NCI-H1417 (cell line): ENCODE measurements at regions not wholly inside any gene's neighbourhood (a gene's known extent, or its start where the extent isn't known, plus 50 kb on each side); places are given as distances from the start of the nearest gene placed in this dataset.
A peak's percentile ranks its signal among the peaks of the same experiment; 100 is the strongest.

Experiments used
- DNase-seq, 3 experiments: peaks; one replicate each; lab custom pipeline; 2025; lab: John Stamatoyannopoulos, UW

DNA sequence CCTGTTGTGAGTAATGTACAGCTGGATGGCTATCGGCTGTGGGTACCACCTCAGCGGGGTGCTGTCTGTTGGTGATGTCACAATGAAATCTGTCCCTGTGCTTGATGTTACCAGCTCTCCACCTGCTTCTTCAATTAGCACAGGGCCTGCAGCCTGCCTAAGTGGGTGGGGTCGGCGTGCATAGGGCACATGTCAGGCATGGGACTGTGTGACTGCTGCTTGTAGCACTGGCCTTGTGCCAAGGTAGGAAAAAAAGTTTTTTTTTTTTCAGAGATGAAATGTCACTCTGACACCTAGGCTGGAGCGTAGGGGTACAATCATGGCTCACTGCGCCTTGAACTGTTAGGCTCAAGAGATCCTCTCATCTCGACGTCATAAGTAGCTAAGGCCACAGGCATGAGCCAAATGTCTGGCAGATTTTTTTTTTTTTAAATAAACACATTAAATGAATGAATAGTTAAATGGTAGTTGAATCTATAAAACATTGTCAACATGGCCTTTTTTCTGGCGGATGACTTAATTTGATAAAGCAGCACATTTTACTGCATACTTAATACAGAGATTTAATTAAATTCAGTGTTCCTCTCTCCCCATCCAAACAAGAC, 222.5 kb downstream of the NXNL2 start:
- peak in 1 of 3 experiments; percentile 14 for DNase-seq

DNA sequence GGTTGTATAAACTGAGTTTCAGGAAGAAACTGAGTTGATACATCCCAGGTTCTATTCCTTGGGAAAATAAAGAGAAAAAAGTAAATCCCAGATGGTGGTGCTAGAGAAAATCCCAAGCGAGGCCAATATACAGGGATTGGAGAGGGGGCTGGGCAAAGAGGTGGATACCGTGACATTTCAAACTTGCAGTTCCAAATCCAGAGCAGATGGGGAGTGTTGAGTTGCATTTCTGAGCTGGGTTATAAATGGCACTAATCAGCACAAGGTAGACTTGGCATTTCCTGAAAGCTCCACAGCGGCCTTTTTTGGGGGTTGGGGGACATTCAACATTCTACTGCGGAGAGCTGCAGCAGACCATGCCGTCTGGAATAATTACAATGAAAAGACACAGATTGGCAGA, 224.4 kb downstream of the NXNL2 start:
- DNase-seq = no peak

DNA sequence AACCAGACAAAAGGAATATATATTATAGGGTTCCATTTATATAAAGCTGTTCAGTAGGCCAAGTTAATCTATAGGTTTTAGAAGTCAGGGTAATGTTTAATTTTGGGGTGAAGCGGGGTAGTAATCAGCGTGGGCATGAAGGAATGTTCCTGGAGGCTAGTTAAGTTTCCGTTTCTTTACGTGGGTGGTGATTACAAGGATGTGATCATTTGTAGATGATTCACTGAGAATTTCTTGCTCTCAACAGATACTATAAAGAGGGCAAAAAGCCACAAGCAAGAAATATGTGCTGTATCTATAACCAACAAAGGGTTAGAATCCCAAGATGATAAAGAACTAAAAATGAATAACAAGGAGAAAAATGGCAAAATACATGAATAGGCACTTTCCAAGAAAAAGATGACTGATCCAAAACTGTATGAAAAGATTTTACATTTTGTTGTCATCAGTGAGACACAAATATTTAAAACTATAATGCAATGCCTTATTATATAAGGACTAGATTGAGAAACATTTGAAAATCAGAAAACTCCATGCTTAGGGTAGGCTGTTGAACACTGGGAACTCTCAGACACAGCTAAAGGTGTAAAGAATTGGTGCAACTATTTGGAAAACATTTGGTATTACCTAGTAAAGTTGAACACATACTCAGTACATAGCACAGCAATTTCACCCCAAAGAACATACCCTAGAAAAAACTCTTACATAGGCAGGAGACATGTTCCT, 224.3 kb upstream of the S1PR3 start:
- no peak for DNase-seq

DNA sequence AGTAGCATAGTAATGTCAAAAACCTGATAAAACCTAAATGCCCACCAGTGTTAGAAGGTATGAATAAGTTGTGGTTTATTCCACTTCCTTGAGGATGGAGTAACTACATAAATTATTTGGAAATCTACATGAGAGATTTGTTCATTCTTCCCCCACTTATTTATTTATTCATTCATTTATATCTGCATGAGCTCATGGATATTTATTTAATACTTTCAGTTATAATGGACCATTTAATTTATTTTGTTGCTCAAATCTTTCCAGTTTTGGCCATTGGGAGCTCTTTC, 223.8 kb upstream of the S1PR3 start:
- DNase-seq = no peak

DNA sequence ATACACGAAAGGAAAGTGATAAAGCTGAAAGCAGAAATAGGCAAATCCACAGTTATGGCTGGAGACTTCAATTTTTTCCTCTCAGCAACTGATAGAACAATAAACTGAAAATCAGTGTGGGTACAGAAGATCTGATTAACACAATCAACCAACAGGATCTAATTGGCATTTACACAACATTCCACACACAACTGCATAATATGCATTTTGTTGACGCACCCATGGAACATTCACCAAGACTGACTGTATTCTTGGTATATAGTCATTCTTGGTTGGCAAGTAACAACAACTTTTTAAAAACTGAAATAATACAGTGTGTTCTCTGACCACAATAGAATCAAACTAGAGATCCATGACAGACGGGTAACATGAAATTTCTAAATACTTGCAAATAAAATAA, 218.7 kb upstream of the S1PR3 start:
- no peak for DNase-seq

DNA sequence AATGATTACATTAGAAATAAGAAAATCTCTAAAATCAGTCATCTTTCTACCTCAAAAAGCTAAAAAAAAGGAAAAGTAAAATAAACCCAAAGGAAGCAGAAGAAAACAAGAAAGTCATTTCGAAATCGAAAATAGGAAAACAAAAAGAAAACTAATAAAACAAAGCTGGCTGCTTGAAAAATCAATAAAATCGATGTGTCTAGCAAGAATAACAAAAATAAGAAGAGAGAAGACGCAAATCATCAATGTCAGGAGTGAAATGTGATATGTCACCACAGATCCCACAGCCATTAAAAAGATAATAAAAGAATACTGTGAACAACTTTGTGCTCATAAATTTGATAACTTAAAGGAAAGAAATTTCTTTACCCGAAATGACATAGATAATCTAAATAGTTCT, 218.1 kb upstream of the S1PR3 start:
- DNase-seq = no peak

DNA sequence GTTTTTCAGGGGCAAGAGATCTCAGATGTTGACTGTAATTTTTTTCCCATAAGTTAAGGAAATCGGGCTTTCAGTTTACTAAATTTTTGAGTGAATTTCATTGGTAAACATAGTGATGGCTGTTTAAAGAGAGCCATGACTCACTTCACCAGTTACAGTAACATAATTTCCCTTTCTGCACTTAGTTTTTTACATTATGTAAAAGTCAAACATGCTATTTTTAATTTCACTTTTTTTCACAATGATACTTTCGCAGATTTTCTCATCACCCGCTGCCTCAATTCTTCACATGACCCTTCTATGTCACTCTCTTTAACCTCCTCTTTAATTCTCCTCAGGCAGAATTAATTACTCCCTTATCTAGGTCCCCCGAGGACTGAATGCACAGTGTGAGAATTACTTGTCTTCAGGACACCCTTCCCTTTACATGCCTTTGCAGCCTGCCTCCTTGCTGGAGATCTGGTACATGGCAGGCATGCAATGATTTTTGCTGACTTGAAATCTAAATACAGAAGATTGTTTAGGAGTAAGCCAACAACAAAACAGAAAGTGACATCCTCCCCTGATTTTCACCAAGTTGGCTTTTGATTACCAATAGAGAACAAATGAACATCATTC, 217.5 kb upstream of the S1PR3 start:
- DNase-seq = no peak

DNA sequence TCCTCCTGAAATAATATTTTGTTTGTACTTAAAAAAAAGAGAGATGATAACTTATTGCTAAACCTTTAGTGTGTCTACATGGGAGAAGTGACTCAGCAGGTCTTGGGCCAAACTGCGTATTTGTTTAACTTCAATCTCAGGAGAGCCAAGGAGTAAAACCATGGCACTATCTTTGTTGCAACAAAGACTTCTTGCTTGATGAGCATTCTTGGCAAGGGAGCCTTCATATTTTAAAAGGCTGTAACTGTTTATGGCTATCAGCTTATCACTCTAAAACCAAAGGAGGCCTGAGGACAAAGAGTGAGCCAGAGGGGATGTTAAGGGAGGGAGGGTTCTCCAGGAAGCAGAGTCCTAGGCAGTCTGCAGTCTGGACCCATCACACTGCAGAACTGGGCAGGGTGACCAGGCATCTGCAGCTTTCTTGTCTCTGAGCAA, 216.2 kb upstream of the S1PR3 start:
- DNase-seq = no peak

DNA sequence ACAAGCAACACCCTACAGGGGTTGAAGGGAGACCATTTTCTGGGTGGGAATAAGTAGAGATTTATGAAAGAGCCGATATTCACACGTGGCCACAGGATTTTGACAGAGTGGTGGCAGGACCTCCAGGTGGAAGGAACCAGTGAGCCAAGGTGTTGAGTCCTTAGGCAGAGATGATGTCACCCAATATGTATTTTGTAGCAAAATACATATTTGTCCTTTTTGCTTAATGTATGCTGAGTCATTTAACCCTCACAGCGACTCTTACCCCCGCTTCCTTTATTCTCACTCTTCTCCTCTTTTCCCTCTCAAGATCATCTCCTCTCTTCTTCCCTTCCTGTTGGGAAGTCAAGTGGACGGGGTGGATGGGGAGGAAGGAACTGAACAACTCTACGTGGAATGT, 215.7 kb upstream of the S1PR3 start:
- no peak for DNase-seq

DNA sequence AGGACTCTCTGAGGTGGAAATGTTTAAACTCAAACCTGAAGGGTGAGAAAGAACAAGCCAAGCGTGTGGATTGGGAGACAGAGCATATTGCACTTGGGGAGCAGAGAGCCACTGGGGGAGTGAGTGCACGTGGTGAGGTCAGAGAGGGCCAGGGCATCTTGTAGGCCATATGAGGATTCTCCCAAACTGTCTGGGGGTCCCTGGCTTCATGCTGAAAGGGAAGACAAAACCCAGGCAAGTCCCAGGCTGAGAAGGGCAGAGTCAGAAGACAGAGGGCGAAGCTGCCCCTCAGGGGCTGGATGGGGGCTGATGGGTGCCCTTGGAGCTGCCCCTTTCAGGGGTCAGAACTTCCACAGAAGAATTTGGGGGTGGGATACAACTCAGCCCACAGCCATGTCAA, 215.3 kb upstream of the S1PR3 start:
- DNase-seq = no peak

DNA sequence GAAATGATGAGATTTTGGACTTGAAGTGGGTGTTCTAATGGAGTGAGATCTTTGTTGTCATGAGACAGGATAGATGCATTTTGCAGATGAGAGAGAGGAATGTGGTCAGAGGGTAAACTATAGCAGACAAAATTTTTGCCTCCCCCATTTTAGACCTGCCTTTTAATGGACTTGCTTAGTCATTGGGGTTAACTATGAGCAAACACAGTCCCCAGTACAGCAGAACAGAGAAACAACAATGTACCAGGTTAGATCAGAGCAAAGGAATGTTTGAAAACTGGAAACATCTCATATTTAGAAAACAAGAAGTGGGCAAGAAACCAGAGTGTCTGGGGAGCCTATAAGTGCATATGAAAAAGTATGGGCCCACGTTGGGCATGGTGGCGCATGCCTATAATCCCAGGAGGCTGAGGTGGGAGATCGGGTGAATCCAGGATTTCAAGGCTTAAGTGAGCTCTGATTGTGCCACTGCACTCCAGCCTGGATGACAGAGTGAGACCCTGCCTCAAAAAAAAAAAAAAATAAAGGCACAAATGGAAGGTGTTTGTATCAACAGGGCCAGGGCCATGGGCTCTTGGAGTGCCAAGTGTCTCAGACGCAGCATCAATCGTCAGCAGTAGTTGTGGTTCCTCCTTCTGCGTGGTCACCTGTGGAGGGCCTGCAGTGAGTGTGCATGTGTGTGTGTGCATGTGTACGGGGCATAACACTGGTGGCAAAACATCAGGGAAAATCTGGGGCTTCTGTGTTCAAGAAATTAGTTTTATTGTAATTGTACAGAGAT, 214.4 kb upstream of the S1PR3 start:
- DNase-seq = no peak

DNA sequence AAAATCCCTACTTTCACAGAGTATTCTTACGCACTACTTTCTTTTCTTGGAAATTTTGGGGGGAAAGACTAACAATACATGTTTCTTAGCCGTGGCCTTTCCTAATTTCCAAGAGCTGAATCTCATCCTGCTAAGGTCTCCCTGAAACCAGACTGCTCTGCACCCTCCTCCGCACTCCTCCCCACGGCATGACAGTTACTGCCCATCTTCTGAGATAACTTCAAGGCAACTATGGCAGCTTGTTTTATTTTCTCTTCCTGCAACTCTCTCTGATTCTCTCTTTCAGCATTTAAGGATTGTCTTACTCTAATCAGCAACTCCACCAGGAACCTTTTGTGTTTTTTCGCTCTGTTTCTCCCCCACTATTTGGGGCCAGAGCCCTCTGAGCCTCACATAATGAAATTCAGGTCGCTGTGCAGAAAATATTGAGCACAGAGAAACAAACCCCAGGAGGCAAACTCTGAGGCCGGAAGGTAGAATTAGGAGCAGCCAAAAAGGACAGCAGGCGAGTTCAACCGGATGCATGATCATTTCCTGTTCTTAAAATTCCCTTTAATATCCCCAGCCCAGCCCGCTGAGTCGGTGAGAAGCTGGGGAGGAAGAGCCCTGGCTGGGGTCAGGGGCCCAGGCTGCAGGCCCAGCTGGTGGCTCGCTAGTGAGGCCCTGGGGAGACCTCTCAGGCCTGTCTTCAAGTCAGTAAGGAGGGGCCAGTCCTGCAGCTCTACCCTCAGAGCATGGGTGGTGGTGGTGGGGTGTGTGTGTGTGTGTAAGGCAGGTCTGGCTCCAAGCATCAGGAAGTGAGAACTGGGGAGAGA, 213.6 kb upstream of the S1PR3 start:
- DNase-seq = no peak

DNA sequence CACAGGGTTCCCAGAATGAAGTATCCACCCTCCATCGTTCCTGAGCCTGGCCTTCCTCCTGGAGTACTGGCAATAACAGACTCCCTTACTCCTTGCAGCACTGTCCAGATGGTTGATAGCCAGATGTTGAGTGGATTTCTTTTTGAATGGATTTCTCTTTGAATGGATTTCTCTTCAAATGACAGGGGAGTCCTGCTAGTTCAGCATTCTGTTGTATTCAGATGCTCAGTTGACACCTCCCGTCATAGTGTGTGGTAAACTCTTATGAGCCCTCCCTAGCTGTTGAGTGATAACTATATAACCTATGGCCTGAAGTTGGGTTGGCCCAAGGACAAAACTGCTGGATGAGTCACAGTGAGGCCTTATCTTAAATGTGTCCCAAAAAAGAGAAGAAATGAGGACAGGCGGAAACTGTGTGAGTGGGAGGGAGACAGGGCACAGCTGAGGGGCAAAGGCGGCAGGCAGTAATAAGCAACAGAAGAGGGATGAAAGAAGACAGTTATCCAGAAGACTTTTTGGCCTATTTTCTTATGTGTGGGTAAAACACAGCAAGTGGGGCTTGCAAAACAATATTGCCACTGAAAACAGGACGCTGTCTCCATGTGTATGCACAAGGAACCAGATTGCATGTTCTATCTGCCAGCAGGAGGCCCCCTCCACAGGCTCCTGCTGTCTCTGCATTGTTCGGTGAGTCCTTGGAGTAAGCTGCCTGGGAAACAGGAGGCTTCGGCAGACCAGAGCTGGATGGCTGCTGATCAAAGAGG, 209.5 kb upstream of the S1PR3 start:
- DNase-seq = peak in 1 of 3 experiments; percentile 4

DNA sequence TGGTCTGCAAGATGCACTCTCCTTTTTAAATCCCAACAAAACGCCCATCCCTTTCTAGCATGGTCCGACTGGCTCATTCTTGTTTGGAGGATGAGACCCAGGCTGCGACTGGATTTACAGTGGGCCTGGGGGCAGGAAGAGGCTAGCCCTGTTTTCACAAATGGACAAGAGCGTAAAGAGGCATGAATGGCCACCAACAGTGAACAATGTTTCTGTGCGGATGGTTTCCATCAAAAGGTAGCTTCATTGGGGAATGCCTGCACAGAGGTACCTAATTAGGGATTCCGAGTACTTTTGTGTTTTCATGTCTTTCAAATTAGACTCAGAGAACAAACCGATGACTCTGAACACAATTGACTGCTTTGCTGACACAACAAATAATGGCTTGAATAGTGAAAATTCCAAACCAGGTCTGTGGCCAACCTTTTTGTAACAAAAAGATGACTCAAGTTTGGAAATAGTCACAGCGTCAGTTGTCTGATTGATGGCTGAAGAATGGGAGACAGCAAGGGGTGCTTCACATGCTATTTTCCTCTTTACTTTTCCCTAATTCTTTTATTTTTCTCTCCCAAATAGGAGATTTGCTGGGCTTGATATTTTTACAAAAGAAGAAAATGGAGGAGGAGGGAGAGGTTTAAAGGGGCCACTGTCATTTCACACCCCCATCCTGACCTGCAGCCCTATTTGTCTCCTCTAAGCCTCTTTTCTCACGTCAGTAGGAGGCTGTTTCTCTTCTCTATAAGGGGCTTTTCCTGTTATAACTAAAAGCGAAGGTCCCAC, 208.1 kb upstream of the S1PR3 start:
- no peak for DNase-seq

DNA sequence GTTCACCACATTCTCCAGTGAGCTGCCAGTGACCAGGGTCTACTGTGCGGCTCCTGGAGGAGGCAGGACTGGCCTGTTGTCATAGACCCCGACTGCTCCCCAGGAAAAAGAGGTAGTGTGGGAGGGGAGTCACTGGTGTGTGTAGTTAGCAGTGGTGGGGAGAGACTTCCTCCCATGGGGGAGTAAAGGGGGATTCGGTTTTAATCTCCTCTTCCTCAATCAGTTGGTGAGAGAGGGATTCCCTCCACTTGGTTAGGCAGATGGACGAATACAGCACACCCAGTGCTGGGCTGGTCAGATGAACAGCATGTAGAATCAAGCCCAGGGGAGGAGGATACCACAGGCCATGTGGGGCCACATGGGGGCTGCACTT, 207.6 kb upstream of the S1PR3 start:
- DNase-seq = no peak

DNA sequence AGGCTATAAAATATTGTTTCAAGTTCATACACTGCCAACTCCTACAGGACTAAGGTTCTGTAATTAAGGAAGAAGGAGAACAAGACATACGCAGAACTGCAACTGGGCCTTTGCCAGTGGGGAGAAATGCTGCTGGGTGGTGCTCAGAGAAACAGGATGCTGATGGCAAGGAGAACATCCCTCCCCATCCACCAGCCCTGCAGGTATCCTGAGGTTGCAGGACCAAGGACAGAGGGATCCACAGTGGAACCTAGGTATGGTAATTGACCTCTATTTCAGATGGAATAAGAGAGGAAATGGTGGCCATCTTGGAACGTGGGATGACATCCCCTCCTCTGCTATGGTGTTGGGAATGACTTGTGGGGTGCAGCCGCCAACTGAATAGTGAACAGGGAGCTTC, 206.3 kb upstream of the S1PR3 start:
- no peak for DNase-seq

DNA sequence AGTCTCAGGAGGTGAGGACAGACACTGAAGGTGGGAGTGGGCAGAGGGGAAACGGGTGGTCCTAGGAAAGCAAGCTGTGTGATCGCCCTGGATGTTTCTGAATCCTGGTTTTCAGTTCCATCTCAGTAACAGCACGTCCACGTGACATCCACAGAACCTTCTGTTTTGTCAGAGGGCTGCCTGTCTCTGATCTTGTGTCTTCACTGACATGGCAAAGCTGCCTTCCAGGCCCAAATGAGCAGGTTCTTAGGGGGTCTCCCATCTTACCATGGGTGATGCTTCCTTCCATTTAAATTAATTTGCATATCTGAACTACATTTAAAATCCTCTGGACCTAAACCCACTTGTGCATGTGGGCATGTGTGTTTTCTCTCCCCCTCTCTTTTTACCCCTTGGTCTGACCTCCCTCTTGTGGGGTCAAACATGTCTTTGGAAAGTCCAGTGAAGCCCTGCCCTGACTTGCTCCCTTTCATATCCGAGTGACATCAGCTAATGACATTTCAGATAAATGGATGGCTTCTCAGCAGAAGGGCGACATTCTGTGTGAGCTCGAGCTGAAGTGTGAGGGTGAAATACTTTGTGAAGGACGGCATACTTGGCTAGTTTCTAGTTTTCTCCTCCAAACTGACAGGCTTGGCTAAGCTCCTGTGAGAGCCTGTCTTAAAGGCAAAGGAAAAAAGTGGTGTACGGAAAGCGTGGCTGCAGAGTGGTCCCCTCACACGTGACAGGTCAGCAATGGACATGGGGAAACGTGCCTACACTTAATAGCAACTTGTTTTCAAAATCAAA, 204.8 kb upstream of the S1PR3 start:
- no peak for DNase-seq

DNA sequence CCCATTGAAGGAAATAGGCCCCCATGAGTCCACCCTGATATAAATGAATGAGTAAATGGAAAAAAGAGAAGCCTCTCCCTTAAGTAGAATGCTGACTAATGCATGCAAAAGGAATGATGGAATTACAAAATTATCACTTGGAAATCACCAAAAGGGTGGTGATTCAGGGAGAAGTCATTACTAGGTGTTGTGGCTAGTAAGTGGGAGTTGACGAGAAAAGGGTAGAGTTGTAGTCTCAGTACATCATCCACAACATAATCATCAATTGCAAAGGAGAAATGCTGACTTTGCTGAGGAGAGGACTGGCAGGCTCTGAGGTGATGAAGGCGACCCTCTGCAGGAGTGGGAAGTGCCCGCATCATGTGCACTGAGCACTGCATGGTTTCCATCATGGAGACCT, 201.5 kb upstream of the S1PR3 start:
- DNase-seq = no peak

DNA sequence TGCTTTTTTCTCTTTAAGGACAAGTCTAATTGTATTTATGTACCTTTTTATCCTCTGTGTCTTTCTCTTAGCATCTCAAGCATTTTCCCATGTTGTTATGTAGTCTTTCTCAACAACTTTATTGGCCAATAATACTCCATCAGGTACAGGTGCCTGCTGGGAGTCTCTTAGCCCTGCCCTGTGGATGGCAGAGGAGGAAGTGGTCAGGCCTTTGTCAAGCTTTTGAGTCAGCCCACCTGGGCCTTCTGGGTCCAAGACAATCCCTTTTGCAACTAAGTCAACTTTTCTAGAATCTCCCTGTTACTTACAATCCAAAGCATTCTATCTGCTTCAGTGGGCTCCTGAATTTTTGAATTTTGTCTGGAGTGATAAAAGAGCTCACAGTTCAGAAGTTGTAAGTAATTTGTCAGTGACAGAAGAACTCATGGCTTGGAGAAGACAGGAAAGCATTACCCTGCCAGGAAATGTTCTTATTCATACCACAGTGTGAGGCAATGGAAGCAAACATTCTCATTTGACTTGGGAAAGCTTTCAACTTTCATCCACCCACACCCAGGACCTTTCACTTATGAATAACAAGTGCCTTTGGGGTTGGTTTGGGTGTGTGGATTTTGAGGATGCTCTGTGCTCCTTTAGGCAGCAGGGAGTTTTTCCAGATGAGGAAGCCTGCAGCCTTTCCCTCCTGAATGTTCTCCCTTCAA, 200.0 kb upstream of the S1PR3 start:
- no peak for DNase-seq
